ENCODE measurements at regions not wholly inside any gene's neighbourhood (a gene's known extent, or its start where the extent isn't known, plus 50 kb on each side); places are given as distances from the start of the nearest gene placed in this dataset.

DNA sequence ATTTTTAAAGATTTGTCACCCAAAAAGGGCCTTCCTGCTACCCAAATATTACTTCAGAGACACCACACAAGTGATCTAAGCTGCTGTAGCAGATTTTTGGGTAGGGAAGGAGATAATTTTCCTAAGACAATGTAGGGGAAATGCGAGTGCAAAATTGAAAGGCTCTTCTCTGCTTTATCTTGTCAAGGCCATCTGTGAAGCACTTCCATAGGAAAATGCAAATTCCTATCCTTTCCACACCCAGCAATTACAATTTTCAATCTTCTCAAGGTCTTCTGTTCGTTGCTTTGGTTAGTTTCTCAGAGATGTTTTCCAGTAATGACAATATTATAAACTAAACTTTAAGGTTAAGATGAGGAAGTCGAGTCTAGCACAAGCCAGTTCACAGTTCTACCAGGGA is 53.4 kb downstream of the HDGFL1 start:
- Histone ChIP-seq H4K20me1 (ENCODE audit: control insufficient read depth, insufficient read depth, insufficient read length) (no peaks in the 10 kb centered on the region), H3K27ac (ENCODE audit: insufficient read length, low read depth, low read length) (no peak overlapping the region), H2AFZ (ENCODE audit: low read length) (no peak overlapping the region), H2BK15ac (ENCODE audit: low read depth, low read length) (no peak overlapping the region), H3K18ac (ENCODE audit: insufficient read length, low read depth, low read length) (no peak overlapping the region), H3K14ac (ENCODE audit: insufficient read depth, low read length) (no peak overlapping the region), H3K9me3 (ENCODE audit: control insufficient read depth, low read depth, low read length) (no peaks in the 10 kb centered on the region), H2BK20ac (ENCODE audit: low read depth, low read length, poor library complexity, severe bottlenecking) (no peak overlapping the region), H2BK12ac (ENCODE audit: insufficient read length, low read depth, low read length) (no peak overlapping the region), H2BK120ac (ENCODE audit: low read depth, low read length, poor library complexity, severe bottlenecking) (no peak overlapping the region), H3K4me1 (ENCODE audit: insufficient read depth, low read length) (no peaks in the 10 kb centered on the region; the same call in 1 of the 2 replicates), H3K23ac (ENCODE audit: insufficient read length, low read depth, low read length) (no peak overlapping the region), H4K8ac (replicated peaks; ENCODE audit: insufficient read length, low read depth, low read length) (no peak overlapping the region), H3K23me2 (ENCODE audit: insufficient read length, low read depth, low read length, poor library complexity, severe bottlenecking) (no peaks in the 10 kb centered on the region), H3K79me1 (ENCODE audit: insufficient read depth, low read depth, low read length, poor library complexity, severe bottlenecking) (no peaks in the 10 kb centered on the region), H3K79me2 (ENCODE audit: insufficient read depth, low read length) (no peaks in the 10 kb centered on the region), H2BK5ac (ENCODE audit: insufficient read length, low read length) (no peak overlapping the region), H4K5ac (ENCODE audit: insufficient read length, low read depth, low read length) (no peak overlapping the region), H2AK5ac (ENCODE audit: insufficient read length, low read length) (no peak overlapping the region), H3K4me2 (ENCODE audit: insufficient read depth, insufficient read length, low read length) (no peak overlapping the region), H3K56ac (ENCODE audit: insufficient read length, low read depth, low read length) (no peak overlapping the region), H3K9ac (ENCODE audit: extremely low read depth, insufficient read length, low read length) (no peak overlapping the region), H3K4ac (ENCODE audit: low read depth, low read length) (no peak overlapping the region), H3K27me3 (ENCODE audit: insufficient read depth, low read length) (no peaks in the 10 kb centered on the region), H3T11ph (ENCODE audit: low read length) (no peak overlapping the region), H4K91ac (ENCODE audit: insufficient read length, low read depth, low read length) (no peak overlapping the region)
- no peaks in the 10 kb centered on the region for H3K27me3 Mint-ChIP-seq (ENCODE audit: low read depth)
- TF ChIP-seq, protein P1, sequence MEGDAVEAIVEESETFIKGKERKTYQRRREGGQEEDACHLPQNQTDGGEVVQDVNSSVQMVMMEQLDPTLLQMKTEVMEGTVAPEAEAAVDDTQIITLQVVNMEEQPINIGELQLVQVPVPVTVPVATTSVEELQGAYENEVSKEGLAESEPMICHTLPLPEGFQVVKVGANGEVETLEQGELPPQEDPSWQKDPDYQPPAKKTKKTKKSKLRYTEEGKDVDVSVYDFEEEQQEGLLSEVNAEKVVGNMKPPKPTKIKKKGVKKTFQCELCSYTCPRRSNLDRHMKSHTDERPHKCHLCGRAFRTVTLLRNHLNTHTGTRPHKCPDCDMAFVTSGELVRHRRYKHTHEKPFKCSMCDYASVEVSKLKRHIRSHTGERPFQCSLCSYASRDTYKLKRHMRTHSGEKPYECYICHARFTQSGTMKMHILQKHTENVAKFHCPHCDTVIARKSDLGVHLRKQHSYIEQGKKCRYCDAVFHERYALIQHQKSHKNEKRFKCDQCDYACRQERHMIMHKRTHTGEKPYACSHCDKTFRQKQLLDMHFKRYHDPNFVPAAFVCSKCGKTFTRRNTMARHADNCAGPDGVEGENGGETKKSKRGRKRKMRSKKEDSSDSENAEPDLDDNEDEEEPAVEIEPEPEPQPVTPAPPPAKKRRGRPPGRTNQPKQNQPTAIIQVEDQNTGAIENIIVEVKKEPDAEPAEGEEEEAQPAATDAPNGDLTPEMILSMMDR (conservative IDR thresholded peaks at IDR 0.05), result no peak
- no peak overlapping the region for H3K4me3 Mint-ChIP-seq
- WGBS (ENCODE audit: extremely low coverage, insufficient read length, low lambda C conversion rate), result no CpG with 5 or more reads among the region's 3 CpGs
- no peak for DNase-seq
- peaks cover 21 to 31% of the 10 kb centered on the region in 2 experiments for H3K4me1 Mint-ChIP-seq
- peaks cover 2 to 18% (median 3%) of the 10 kb centered on the region in 3 experiments; a peak in 6 of 7 replicates for H3K36me3 Mint-ChIP-seq (ENCODE audit: insufficient read depth in 1 of 3, low read depth in 3 of 3)
- peak overlapping the region in 2 of 3 experiments; percentile 39 to 78; a peak in 4 of 7 replicates for H3K27ac Mint-ChIP-seq
- peaks cover 11 to 12% of the 10 kb centered on the region in 2 experiments for H3K9me3 Mint-ChIP-seq
